Kidney (tissue), 13 donors: ENCODE measurements at regions not wholly inside any gene's neighbourhood (a gene's known extent, or its start where the extent isn't known, plus 50 kb on each side); places are given as distances from the start of the nearest gene placed in this dataset.

Experiments
- DNase-seq, 5 donors: peaks; one replicate each; pipeline ENCODE4 v3.0.0-alpha.2; 2013 to 2020
- FAIRE-seq: peaks from 2 replicates; lab custom pipeline; 2012; peaks lifted over from hg19 to GRCh38; lab: Jason Lieb, UNC
- H3K27ac ChIP-seq, 2 donors: one replicate each; pipeline ENCODE4 v1.7.0; 2013; ENCODE audit warnings: low read depth in 2 of 2, low read length in 2 of 2, inconsistent platforms in 1 of 2
- H3K27me3 ChIP-seq: one replicate; pipeline ENCODE4 v1.7.1; 2013; ENCODE audit warnings: low read length, inconsistent platforms; ENCODE audit not compliant: control insufficient read depth, insufficient read depth
- H3K36me3 ChIP-seq, 3 donors: one replicate each; pipeline versions ENCODE4 v1.7.0 to v1.7.1; 2013; ENCODE audit warnings: low read length in 3 of 3, control low read depth in 1 of 3, inconsistent platforms in 1 of 3; ENCODE audit not compliant: insufficient read depth in 3 of 3, control insufficient read depth in 2 of 3
- H3K4me1 ChIP-seq, 3 donors: one replicate each; pipeline versions ENCODE4 v1.7.0 to v1.7.1; 2013; ENCODE audit warnings: low read length in 3 of 3, inconsistent platforms in 1 of 3, low read depth in 1 of 3; ENCODE audit not compliant: control insufficient read depth in 2 of 3, insufficient read depth in 2 of 3
- H3K4me3 ChIP-seq, 3 donors: one replicate each; pipeline versions ENCODE4 v1.7.0 to v1.8.1; 2013; ENCODE audit warnings: low read length in 3 of 3, control low read depth in 1 of 3, inconsistent platforms in 1 of 3
- H3K9ac ChIP-seq, 3 donors: one replicate each; pipeline versions ENCODE4 v1.7.0 to v1.7.1; 2013; ENCODE audit warnings: low read length in 3 of 3, control low read depth in 1 of 3, inconsistent platforms in 1 of 3
- H3K9me3 ChIP-seq, 3 donors: one replicate each; pipeline versions ENCODE4 v1.7.0 to v1.7.1; 2013; ENCODE audit warnings: low read length in 3 of 3, control low read depth in 1 of 3, inconsistent platforms in 1 of 3; ENCODE audit not compliant: control insufficient read depth in 2 of 3, insufficient read depth in 1 of 3
- CTCF ChIP-seq: IDR thresholded peaks from 3 replicates; pipeline ENCODE4 v1.5.1; 2012; ENCODE audit warnings: mild to moderate bottlenecking, moderate library complexity, borderline replicate concordance; ENCODE audit not compliant: insufficient read depth; ENCODE audit errors: extremely low read depth
- intact Hi-C: fragments of 100-400 bp; cut with DNase I; formaldehyde crosslinking; loops from one replicate; pipeline ENCODE4 v1.11.1; 2022
- donor health status: control.
- donor health status: control.
- donor health status: control.
- donor health status: control.
- donor health status: control.
- donor health status: DM: yes; HTN: yes; CAD: no.
- donor health status: Normal renal cell carcinoma (clear cell type).

- FAIRE-seq (no peak), DNase-seq (peak; percentile 43 to 84 (median 63))
- intact Hi-C loops = no loop called here
- no peaks in the 10 kb centered on the region for H3K36me3 ChIP-seq
- peak overlapping the region in 2 of 3 donors; percentile 26 to 62 for H3K9ac ChIP-seq
- peak overlapping the region in 1 of 2 donors; percentile 17 for H3K27ac ChIP-seq
- peak; percentile 34 for TF ChIP-seq CTCF
- no peaks in the 10 kb centered on the region for H3K27me3 ChIP-seq
- H3K4me1 ChIP-seq = no peaks in the 10 kb centered on the region
- H3K9me3 ChIP-seq = no peaks in the 10 kb centered on the region
- H3K4me3 ChIP-seq = peak overlapping the region; percentile 68 to 78 (median 74)
These were observed 55.0 kb upstream of the FOXC1 start for GRCh38 chr6:1554476-1555310.

GRCh38 chr6:1558388-1558787 is 51.3 kb upstream of the FOXC1 start:
- no peaks in the 10 kb centered on the region for H3K27me3 ChIP-seq
- no peaks in the 10 kb centered on the region for H3K4me1 ChIP-seq
- no peak for FAIRE-seq
- H3K4me3 ChIP-seq = no peak overlapping the region
- H3K9me3 ChIP-seq = no peaks in the 10 kb centered on the region
- no peaks in the 10 kb centered on the region for H3K36me3 ChIP-seq
- H3K9ac ChIP-seq = no peak overlapping the region
- no peak for DNase-seq
- H3K27ac ChIP-seq = no peak overlapping the region
- intact Hi-C loops = no loop called here
- no peak for TF ChIP-seq CTCF
